ENCODE measurements at regions not wholly inside any gene's neighbourhood (a gene's known extent, or its start where the extent isn't known, plus 50 kb on each side); places are given as distances from the start of the nearest gene placed in this dataset.

DNA sequence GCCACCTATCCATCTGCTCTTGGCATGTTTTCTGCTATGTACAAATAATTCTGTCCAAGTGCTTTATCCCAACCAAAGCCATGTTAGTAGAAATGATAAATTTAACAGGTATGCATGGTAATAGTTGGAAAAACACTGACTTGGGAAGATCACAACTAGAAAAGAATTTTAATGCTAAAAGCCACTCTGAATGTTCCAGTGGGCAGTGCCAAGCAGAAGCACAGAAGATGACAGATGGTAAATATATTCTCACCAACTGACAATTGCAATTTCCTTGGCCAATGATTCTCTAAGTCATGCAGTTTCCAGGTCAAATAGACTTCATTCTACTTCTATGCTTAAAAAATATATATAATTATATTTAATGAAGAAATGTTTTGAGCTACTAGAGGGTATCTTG is 83.6 kb upstream of the SEMA3C start:
- ChIA-PET CTCF (no interaction called here), POLR2A (ENCODE audit: unreplicated experiment) (interaction anchor here (0.6 kb wide), 1 partner anchor 10 kb away, joined by 6 read pairs; no protein-coding TSS in a partner anchor)
- no peaks in the 10 kb centered on the region for H3K9me2 ChIP-seq (replicated peaks; ENCODE audit: low read length)
- peaks cover 12% of the 10 kb centered on the region for H3K4me1 ChIP-seq (ENCODE audit: insufficient read depth, low read length)
- no peak overlapping the region for H3K4me2 ChIP-seq (ENCODE audit: low read length)
- no peaks in the 10 kb centered on the region for H4K20me1 ChIP-seq (ENCODE audit: low read length)
- TF ChIP-seq EZH2phosphoT487 (IDR thresholded peaks at IDR 0.05; ENCODE audit: borderline replicate concordance, low read length) = no peak
- TF ChIP-seq, protein P1, sequence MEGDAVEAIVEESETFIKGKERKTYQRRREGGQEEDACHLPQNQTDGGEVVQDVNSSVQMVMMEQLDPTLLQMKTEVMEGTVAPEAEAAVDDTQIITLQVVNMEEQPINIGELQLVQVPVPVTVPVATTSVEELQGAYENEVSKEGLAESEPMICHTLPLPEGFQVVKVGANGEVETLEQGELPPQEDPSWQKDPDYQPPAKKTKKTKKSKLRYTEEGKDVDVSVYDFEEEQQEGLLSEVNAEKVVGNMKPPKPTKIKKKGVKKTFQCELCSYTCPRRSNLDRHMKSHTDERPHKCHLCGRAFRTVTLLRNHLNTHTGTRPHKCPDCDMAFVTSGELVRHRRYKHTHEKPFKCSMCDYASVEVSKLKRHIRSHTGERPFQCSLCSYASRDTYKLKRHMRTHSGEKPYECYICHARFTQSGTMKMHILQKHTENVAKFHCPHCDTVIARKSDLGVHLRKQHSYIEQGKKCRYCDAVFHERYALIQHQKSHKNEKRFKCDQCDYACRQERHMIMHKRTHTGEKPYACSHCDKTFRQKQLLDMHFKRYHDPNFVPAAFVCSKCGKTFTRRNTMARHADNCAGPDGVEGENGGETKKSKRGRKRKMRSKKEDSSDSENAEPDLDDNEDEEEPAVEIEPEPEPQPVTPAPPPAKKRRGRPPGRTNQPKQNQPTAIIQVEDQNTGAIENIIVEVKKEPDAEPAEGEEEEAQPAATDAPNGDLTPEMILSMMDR (conservative IDR thresholded peaks at IDR 0.05; ENCODE audit: low read depth, low read length) = no peak
- no peak for TF ChIP-seq EZH2 (IDR thresholded peaks at IDR 0.05; ENCODE audit: low read length, unreplicated experiment)
- ATAC-seq (no peak), DNase-seq (no peak)
- intact Hi-C loops (cut with micrococcal nuclease) = no loop called here
- BruUV-seq (replicated peaks) = no TSS peak
- no peak overlapping the region for H3K9ac ChIP-seq (ENCODE audit: low read length)
- no peaks in the 10 kb centered on the region for H3K9me3 ChIP-seq (ENCODE audit: low read length)
- no peak overlapping the region for H3K4me3 ChIP-seq (ENCODE audit: low read length)
- no peaks in the 10 kb centered on the region for H3K27me3 ChIP-seq (ENCODE audit: low read length)
- no peaks in the 10 kb centered on the region for H3F3A ChIP-seq (ENCODE audit: low read length, unreplicated experiment)
- H2AFZ ChIP-seq (ENCODE audit: low read length) = no peak overlapping the region
- H3K36me3 ChIP-seq (ENCODE audit: low read depth, low read length) = no peaks in the 10 kb centered on the region
- H3K79me2 ChIP-seq (ENCODE audit: low read length) = no peaks in the 10 kb centered on the region
- H3K27ac ChIP-seq (ENCODE audit: low read length) = no peak overlapping the region

- H3K4me2 ChIP-seq (ENCODE audit: low read length) = no peak overlapping the region
- H3K4me3 ChIP-seq (ENCODE audit: low read length) = no peak overlapping the region
- intact Hi-C loops (cut with micrococcal nuclease) = no loop called here
- H3K9me3 ChIP-seq (ENCODE audit: low read length) = no peaks in the 10 kb centered on the region
- POLR2A ChIA-PET (ENCODE audit: unreplicated experiment) = no interaction called here
- no peaks in the 10 kb centered on the region for H3K9me2 ChIP-seq (replicated peaks; ENCODE audit: low read length)
- H4K20me1 ChIP-seq (ENCODE audit: low read length) = no peaks in the 10 kb centered on the region
- peaks cover 11% of the 10 kb centered on the region for H3K4me1 ChIP-seq (ENCODE audit: insufficient read depth, low read length)
- H3F3A ChIP-seq (ENCODE audit: low read length, unreplicated experiment) = no peaks in the 10 kb centered on the region
- H3K79me2 ChIP-seq (ENCODE audit: low read length) = no peaks in the 10 kb centered on the region
- CTCF ChIA-PET = no interaction called here
- BruUV-seq (replicated peaks) = no TSS peak
- DNase-seq (no peak), ATAC-seq (no peak)
- no peaks in the 10 kb centered on the region for H3K27me3 ChIP-seq (ENCODE audit: low read length)
- H3K27ac ChIP-seq (ENCODE audit: low read length) = no peak overlapping the region
- TF ChIP-seq EZH2 (IDR thresholded peaks at IDR 0.05; ENCODE audit: low read length, unreplicated experiment) = no peak
- TF ChIP-seq, protein P1 (conservative IDR thresholded peaks at IDR 0.05; ENCODE audit: low read depth, low read length) = no peak
- no peak for TF ChIP-seq EZH2phosphoT487 (IDR thresholded peaks at IDR 0.05; ENCODE audit: borderline replicate concordance, low read length)
- H3K9ac ChIP-seq (ENCODE audit: low read length) = no peak overlapping the region
- H2AFZ ChIP-seq (ENCODE audit: low read length) = no peak overlapping the region
- H3K36me3 ChIP-seq (ENCODE audit: low read depth, low read length) = no peaks in the 10 kb centered on the region
Observed at GRCh38 chr7:80999771-81000170, 80.9 kb upstream of the SEMA3C start.

GRCh38 chr7:80999100-80999499 is 80.2 kb upstream of the SEMA3C start:
- intact Hi-C loops (cut with micrococcal nuclease) = no loop called here
- Histone ChIP-seq H3K4me2 (ENCODE audit: low read length) (no peak overlapping the region), H4K20me1 (ENCODE audit: low read length) (no peaks in the 10 kb centered on the region), H3K4me1 (ENCODE audit: insufficient read depth, low read length) (peaks cover 5% of the 10 kb centered on the region), H3K36me3 (ENCODE audit: low read depth, low read length) (no peaks in the 10 kb centered on the region), H3K27me3 (ENCODE audit: low read length) (no peaks in the 10 kb centered on the region), H3K4me3 (ENCODE audit: low read length) (no peak overlapping the region), H3K79me2 (ENCODE audit: low read length) (no peaks in the 10 kb centered on the region), H3K9ac (ENCODE audit: low read length) (no peak overlapping the region), H3K9me2 (replicated peaks; ENCODE audit: low read length) (no peaks in the 10 kb centered on the region), H3K27ac (ENCODE audit: low read length) (no peak overlapping the region), H2AFZ (ENCODE audit: low read length) (no peak overlapping the region), H3F3A (ENCODE audit: low read length, unreplicated experiment) (no peaks in the 10 kb centered on the region), H3K9me3 (ENCODE audit: low read length) (no peaks in the 10 kb centered on the region)
- ATAC-seq (no peak), DNase-seq (no peak)
- TF ChIP-seq EZH2phosphoT487 (IDR thresholded peaks at IDR 0.05; ENCODE audit: borderline replicate concordance, low read length) (no peak), EZH2 (IDR thresholded peaks at IDR 0.05; ENCODE audit: low read length, unreplicated experiment) (no peak)
- TF ChIP-seq, protein P1 (conservative IDR thresholded peaks at IDR 0.05; ENCODE audit: low read depth, low read length) = no peak
- ChIA-PET CTCF (no interaction called here), POLR2A (ENCODE audit: unreplicated experiment) (interaction anchor here (0.6 kb wide), 1 partner anchor 452 kb away, joined by 3 read pairs; no protein-coding TSS in a partner anchor)
- no TSS peak for BruUV-seq (replicated peaks)
